ENCODE measurements at regions not wholly inside any gene's neighbourhood (a gene's known extent, or its start where the extent isn't known, plus 50 kb on each side); places are given as distances from the start of the nearest gene placed in this dataset.
"Not testable (repeated sequence)": the region's sequence is repeated elsewhere in the genome, so short reads cannot be mapped to it uniquely, and the experiment has no call there.

- Histone ChIP-seq H3K4me1 (no peaks in the 10 kb centered on the region), H3K36me3 (no peaks in the 10 kb centered on the region), H3K9ac (ENCODE audit: low read depth in 2 of 2, low read length in 2 of 2) (no peak overlapping the region), H3K27ac (no peak overlapping the region), H3K4me3 (no peak overlapping the region), H3K27me3 (no peaks in the 10 kb centered on the region), H3K9me3 (no peaks in the 10 kb centered on the region)
- no peak for DNase-seq
- TF ChIP-seq CTCF (IDR thresholded peaks at IDR 0.05), result no peak
- intact Hi-C loops (cut with DNase I), result no loop called here
Observed at GRCh38 chr5:87195104-87195591, 72.5 kb upstream of the RASA1 start.

GRCh38 chr5:87195616-87196015 is 72.1 kb upstream of the RASA1 start:
- no peak for DNase-seq
- H3K9ac ChIP-seq (ENCODE audit: low read depth in 2 of 2, low read length in 2 of 2), result no peak overlapping the region
- no peaks in the 10 kb centered on the region for H3K27me3 ChIP-seq
- intact Hi-C loops (cut with DNase I), result no loop called here
- TF ChIP-seq CTCF (IDR thresholded peaks at IDR 0.05), result no peak
- H3K9me3 ChIP-seq, result no peaks in the 10 kb centered on the region
- no peak overlapping the region for H3K27ac ChIP-seq
- H3K4me1 ChIP-seq, result no peaks in the 10 kb centered on the region
- H3K36me3 ChIP-seq, result no peaks in the 10 kb centered on the region
- H3K4me3 ChIP-seq, result no peak overlapping the region

- Histone ChIP-seq H3K4me1 (no peaks in the 10 kb centered on the region), H3K36me3 (no peaks in the 10 kb centered on the region), H3K27me3 (no peaks in the 10 kb centered on the region), H3K4me3 (no peak overlapping the region), H3K27ac (no peak overlapping the region), H3K9ac (ENCODE audit: low read depth in 2 of 2, low read length in 2 of 2) (no peak overlapping the region), H3K9me3 (no peaks in the 10 kb centered on the region)
- intact Hi-C loops (cut with DNase I), result no loop called here
- DNase-seq, result no peak
- TF ChIP-seq CTCF (IDR thresholded peaks at IDR 0.05), result no peak
Observed at GRCh38 chr5:87198010-87198409, 69.7 kb upstream of the RASA1 start.

- H3K9me3 ChIP-seq; H3K36me3 ChIP-seq; H3K4me3 ChIP-seq; DNase-seq; H3K27ac ChIP-seq; intact Hi-C loops (cut with DNase I); H3K4me1 ChIP-seq; H3K9ac ChIP-seq (ENCODE audit: low read depth in 2 of 2, low read length in 2 of 2); H3K27me3 ChIP-seq: not testable (repeated sequence)
Observed at GRCh38 chr5:87199246-87199645, 68.4 kb upstream of the RASA1 start.

GRCh38 chr5:87199704-87200103 is 68.0 kb upstream of the RASA1 start:
- H3K36me3 ChIP-seq; H3K9me3 ChIP-seq; DNase-seq; intact Hi-C loops (cut with DNase I); H3K9ac ChIP-seq (ENCODE audit: low read depth in 2 of 2, low read length in 2 of 2); H3K27ac ChIP-seq; H3K4me1 ChIP-seq; H3K4me3 ChIP-seq; H3K27me3 ChIP-seq: not testable (repeated sequence)

GRCh38 chr5:87210076-87210475 is 57.6 kb upstream of the RASA1 start:
- TF ChIP-seq CTCF (IDR thresholded peaks at IDR 0.05), result no peak
- H3K27me3 ChIP-seq, result no peaks in the 10 kb centered on the region
- no peak for DNase-seq
- no peaks in the 10 kb centered on the region for H3K36me3 ChIP-seq
- intact Hi-C loops (cut with DNase I), result no loop called here
- H3K4me1 ChIP-seq, result no peaks in the 10 kb centered on the region
- no peak overlapping the region for H3K27ac ChIP-seq
- no peaks in the 10 kb centered on the region for H3K9me3 ChIP-seq
- H3K4me3 ChIP-seq, result no peak overlapping the region
- H3K9ac ChIP-seq (ENCODE audit: low read depth in 2 of 2, low read length in 2 of 2), result no peak overlapping the region

- Histone ChIP-seq H3K27ac (no peak overlapping the region), H3K9ac (ENCODE audit: low read depth in 2 of 2, low read length in 2 of 2) (no peak overlapping the region), H3K27me3 (no peaks in the 10 kb centered on the region), H3K36me3 (no peaks in the 10 kb centered on the region), H3K9me3 (no peaks in the 10 kb centered on the region), H3K4me3 (no peak overlapping the region), H3K4me1 (no peaks in the 10 kb centered on the region)
- intact Hi-C loops (cut with DNase I), result no loop called here
- no peak for DNase-seq
- no peak for TF ChIP-seq CTCF (IDR thresholded peaks at IDR 0.05)
Observed at GRCh38 chr5:87210743-87211142, 56.9 kb upstream of the RASA1 start.
